ENCODE measurements at regions not wholly inside any gene's neighbourhood (a gene's known extent, or its start where the extent isn't known, plus 50 kb on each side); places are given as distances from the start of the nearest gene placed in this dataset.

DNA sequence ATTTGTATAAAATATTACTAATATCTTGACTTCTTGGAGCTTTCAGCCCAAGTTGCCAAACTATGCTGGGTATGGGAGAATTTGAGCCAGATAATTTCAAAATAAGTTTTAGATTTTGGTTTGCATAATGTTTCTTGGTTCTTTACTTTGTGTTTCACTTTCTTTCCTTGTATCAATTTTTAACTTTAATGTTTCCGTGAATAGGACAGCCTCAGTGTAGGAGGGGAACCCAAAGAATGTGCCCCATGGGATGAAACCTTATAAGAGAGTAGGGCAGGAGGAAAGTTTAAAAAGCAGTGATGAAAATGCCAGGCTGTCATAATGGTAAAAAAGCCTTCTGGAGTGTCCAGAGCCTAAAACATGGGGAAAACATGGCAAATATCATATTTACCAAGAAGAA, 252.4 kb upstream of the IRAK1BP1 start:
- no peak overlapping the region for H3K4me3 ChIP-seq (ENCODE audit: insufficient read depth, low read length, poor library complexity, severe bottlenecking)
- H2AFZ ChIP-seq (ENCODE audit: low read depth, low read length, severe bottlenecking) = no peak overlapping the region
- no peaks in the 10 kb centered on the region for H3K9me2 ChIP-seq (replicated peaks; ENCODE audit: insufficient read depth, low read length)
- H4K20me1 ChIP-seq (ENCODE audit: low read depth, low read length) = no peaks in the 10 kb centered on the region
- no peaks in the 10 kb centered on the region for H3K79me2 ChIP-seq (ENCODE audit: insufficient read depth, low read length)
- TF ChIP-seq, protein P1, sequence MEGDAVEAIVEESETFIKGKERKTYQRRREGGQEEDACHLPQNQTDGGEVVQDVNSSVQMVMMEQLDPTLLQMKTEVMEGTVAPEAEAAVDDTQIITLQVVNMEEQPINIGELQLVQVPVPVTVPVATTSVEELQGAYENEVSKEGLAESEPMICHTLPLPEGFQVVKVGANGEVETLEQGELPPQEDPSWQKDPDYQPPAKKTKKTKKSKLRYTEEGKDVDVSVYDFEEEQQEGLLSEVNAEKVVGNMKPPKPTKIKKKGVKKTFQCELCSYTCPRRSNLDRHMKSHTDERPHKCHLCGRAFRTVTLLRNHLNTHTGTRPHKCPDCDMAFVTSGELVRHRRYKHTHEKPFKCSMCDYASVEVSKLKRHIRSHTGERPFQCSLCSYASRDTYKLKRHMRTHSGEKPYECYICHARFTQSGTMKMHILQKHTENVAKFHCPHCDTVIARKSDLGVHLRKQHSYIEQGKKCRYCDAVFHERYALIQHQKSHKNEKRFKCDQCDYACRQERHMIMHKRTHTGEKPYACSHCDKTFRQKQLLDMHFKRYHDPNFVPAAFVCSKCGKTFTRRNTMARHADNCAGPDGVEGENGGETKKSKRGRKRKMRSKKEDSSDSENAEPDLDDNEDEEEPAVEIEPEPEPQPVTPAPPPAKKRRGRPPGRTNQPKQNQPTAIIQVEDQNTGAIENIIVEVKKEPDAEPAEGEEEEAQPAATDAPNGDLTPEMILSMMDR (IDR thresholded peaks at IDR 0.05; ENCODE audit: insufficient read depth, low read length, poor library complexity, severe bottlenecking) = no peak
- TF ChIP-seq EZH2phosphoT487 (conservative IDR thresholded peaks at IDR 0.05; ENCODE audit: low read length) = no peak
- H3K27me3 ChIP-seq (ENCODE audit: low read length) = no peaks in the 10 kb centered on the region
- H3K4me2 ChIP-seq (ENCODE audit: low read depth, low read length, poor library complexity, severe bottlenecking) = no peak overlapping the region
- H3K27ac ChIP-seq (ENCODE audit: low read depth, low read length) = no peak overlapping the region
- H3K36me3 ChIP-seq (ENCODE audit: low read length) = no peaks in the 10 kb centered on the region
- no peaks in the 10 kb centered on the region for H3K9me3 ChIP-seq (ENCODE audit: insufficient read depth, low read length)
- H3K9ac ChIP-seq (ENCODE audit: low read length) = no peak overlapping the region
- H3F3A ChIP-seq (ENCODE audit: insufficient read depth) = no peaks in the 10 kb centered on the region

DNA sequence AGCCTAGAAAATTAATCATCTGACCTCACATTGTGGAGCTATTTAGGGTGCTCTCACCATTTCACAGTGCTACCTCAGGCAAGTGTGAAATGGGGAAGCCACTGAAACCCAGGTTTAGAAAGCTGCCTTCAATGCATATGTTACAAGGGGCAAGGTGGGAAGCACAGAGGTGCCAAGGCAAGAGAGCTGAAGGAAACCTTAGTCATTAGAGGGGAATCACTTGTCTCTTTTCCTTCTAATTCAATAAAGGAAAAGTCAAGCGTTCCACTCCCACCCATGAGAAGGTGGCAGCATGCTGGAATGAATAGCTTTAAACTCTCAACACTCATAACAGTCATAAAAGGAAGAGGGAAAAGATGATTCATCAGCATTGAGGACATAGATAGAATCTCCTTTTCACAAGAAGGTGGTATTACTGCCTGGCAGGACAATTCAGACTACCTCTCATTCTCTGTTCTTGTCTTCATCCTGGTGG, 251.9 kb upstream of the IRAK1BP1 start:
- H3K9me3 ChIP-seq (ENCODE audit: insufficient read depth, low read length) = no peaks in the 10 kb centered on the region
- H3K36me3 ChIP-seq (ENCODE audit: low read length) = no peaks in the 10 kb centered on the region
- no peaks in the 10 kb centered on the region for H3F3A ChIP-seq (ENCODE audit: insufficient read depth)
- no peak overlapping the region for H3K9ac ChIP-seq (ENCODE audit: low read length)
- no peaks in the 10 kb centered on the region for H3K79me2 ChIP-seq (ENCODE audit: insufficient read depth, low read length)
- no peaks in the 10 kb centered on the region for H3K27me3 ChIP-seq (ENCODE audit: low read length)
- H4K20me1 ChIP-seq (ENCODE audit: low read depth, low read length) = no peaks in the 10 kb centered on the region
- H3K4me3 ChIP-seq (ENCODE audit: insufficient read depth, low read length, poor library complexity, severe bottlenecking) = no peak overlapping the region
- H3K4me2 ChIP-seq (ENCODE audit: low read depth, low read length, poor library complexity, severe bottlenecking) = no peak overlapping the region
- TF ChIP-seq, protein P1 (IDR thresholded peaks at IDR 0.05; ENCODE audit: insufficient read depth, low read length, poor library complexity, severe bottlenecking) = no peak
- no peak for TF ChIP-seq EZH2phosphoT487 (conservative IDR thresholded peaks at IDR 0.05; ENCODE audit: low read length)
- H3K27ac ChIP-seq (ENCODE audit: low read depth, low read length) = no peak overlapping the region
- H2AFZ ChIP-seq (ENCODE audit: low read depth, low read length, severe bottlenecking) = no peak overlapping the region
- no peaks in the 10 kb centered on the region for H3K9me2 ChIP-seq (replicated peaks; ENCODE audit: insufficient read depth, low read length)

DNA sequence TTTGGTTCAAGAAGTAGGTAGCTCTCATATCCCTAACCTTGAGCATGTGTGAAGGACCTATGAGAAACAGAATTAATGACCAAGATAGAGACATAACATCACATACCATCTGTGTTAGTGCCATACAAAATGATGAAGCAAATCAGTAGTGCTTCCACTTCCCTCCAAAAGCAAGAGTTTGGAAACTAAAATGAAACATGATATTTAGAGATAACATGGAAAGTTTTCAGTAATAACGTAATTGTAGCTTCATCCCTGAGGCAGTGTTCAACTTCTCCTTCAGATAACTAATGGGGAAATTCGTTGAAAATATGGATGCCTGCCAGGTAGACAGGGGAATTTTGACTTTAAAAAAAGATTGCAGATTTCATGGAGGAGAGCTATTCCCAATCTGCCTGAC, 248.4 kb upstream of the IRAK1BP1 start:
- H3K27me3 ChIP-seq (ENCODE audit: low read length) = no peaks in the 10 kb centered on the region
- no peak overlapping the region for H3K27ac ChIP-seq (ENCODE audit: low read depth, low read length)
- no peak overlapping the region for H3K4me3 ChIP-seq (ENCODE audit: insufficient read depth, low read length, poor library complexity, severe bottlenecking)
- H3K36me3 ChIP-seq (ENCODE audit: low read length) = no peaks in the 10 kb centered on the region
- H3K4me2 ChIP-seq (ENCODE audit: low read depth, low read length, poor library complexity, severe bottlenecking) = no peak overlapping the region
- no peaks in the 10 kb centered on the region for H3K9me2 ChIP-seq (replicated peaks; ENCODE audit: insufficient read depth, low read length)
- H4K20me1 ChIP-seq (ENCODE audit: low read depth, low read length) = no peaks in the 10 kb centered on the region
- no peak overlapping the region for H3K9ac ChIP-seq (ENCODE audit: low read length)
- TF ChIP-seq EZH2phosphoT487 (conservative IDR thresholded peaks at IDR 0.05; ENCODE audit: low read length) = no peak
- TF ChIP-seq, protein P1 (IDR thresholded peaks at IDR 0.05; ENCODE audit: insufficient read depth, low read length, poor library complexity, severe bottlenecking) = no peak
- H3K9me3 ChIP-seq (ENCODE audit: insufficient read depth, low read length) = no peaks in the 10 kb centered on the region
- H3F3A ChIP-seq (ENCODE audit: insufficient read depth) = no peaks in the 10 kb centered on the region
- no peaks in the 10 kb centered on the region for H3K79me2 ChIP-seq (ENCODE audit: insufficient read depth, low read length)
- H2AFZ ChIP-seq (ENCODE audit: low read depth, low read length, severe bottlenecking) = no peak overlapping the region

All from SU-DHL-6 (cell line).